H1 (cell line): ENCODE measurements at regions not wholly inside any gene's neighbourhood (a gene's known extent, or its start where the extent isn't known, plus 50 kb on each side); places are given as distances from the start of the nearest gene placed in this dataset.
A peak's percentile ranks its signal among the peaks of the same experiment; 100 is the strongest.

Source experiments
- CTCF ChIA-PET: fragments of 300-600 bp; sonication (Branson Sonifier 250); formaldehyde crosslinking; loops from one replicate; lab custom pipeline; 2021; ENCODE audit not compliant: partially characterized antibody; lab: Charles Lee
- POLR2A ChIA-PET: fragments of 300-600 bp; sonication (Branson Sonifier 250); formaldehyde crosslinking; loops from one replicate; lab custom pipeline; 2021; ENCODE audit warnings: inconsistent platforms; ENCODE audit not compliant: partially characterized antibody; lab: Charles Lee
- DNase-seq, 2 experiments: peaks; one replicate each; pipeline versions ENCODE4 v3.0.0 to v3.0.0-alpha.2; 2010 to 2022; ENCODE audit warnings: low spot score in 2 of 2, low read depth in 1 of 2, mixed read lengths in 1 of 2
- FAIRE-seq: peaks from 2 replicates; lab custom pipeline; 2011; peaks lifted over from hg19 to GRCh38; lab: Jason Lieb, UNC
- H2AFZ ChIP-seq: 2 replicates; pipeline ENCODE4 v1.8.1; 2012; ENCODE audit warnings: low read length, inconsistent platforms
- H2AK5ac ChIP-seq: 2 replicates; pipeline ENCODE4 v1.6.1; 2013; ENCODE audit warnings: low read depth, low read length
- H2BK120ac ChIP-seq: replicated peaks from 2 replicates; pipeline ENCODE3; 2013; ENCODE audit warnings: low read depth, low read length, inconsistent platforms
- H2BK12ac ChIP-seq: 2 replicates; pipeline ENCODE4 v1.6.1; 2013; ENCODE audit warnings: low read depth, low read length
- H2BK15ac ChIP-seq: 2 replicates; pipeline ENCODE4 v1.6.1; 2013; ENCODE audit warnings: low read length
- H2BK20ac ChIP-seq: 2 replicates; pipeline ENCODE4 v1.6.1; 2013; ENCODE audit warnings: low read length
- H2BK5ac ChIP-seq: 2 replicates; pipeline ENCODE4 v1.6.1; 2013; ENCODE audit warnings: low read depth, low read length
- H3K14ac ChIP-seq: 2 replicates; pipeline ENCODE4 v1.6.1; 2013; ENCODE audit warnings: inconsistent platforms; ENCODE audit not compliant: insufficient read length
- H3K18ac ChIP-seq: 2 replicates; pipeline ENCODE4 v1.6.1; 2013; ENCODE audit warnings: low read length; ENCODE audit errors: extremely low read depth
- H3K23ac ChIP-seq: 2 replicates; pipeline ENCODE4 v1.6.1; 2013; ENCODE audit warnings: inconsistent platforms; ENCODE audit not compliant: insufficient read length
- H3K23me2 ChIP-seq: 2 replicates; pipeline ENCODE4 v1.6.1; 2013; ENCODE audit warnings: low read depth, low read length
- H3K27ac ChIP-seq: 2 replicates; pipeline ENCODE4 v1.6.1; 2011; ENCODE audit warnings: low read depth, low read length, inconsistent platforms
- H3K27me3 ChIP-seq, 4 experiments: replicated peaks in 1 of 4; 1 replicate in 1 of 4; 2 replicates in 3 of 4; pipeline versions ENCODE4 v1.6.1 to v1.8.1; 2011 to 2013; ENCODE audit warnings: low read length in 3 of 4, mild to moderate bottlenecking in 3 of 4, inconsistent platforms in 2 of 4, mixed read lengths in 2 of 4, moderate library complexity in 1 of 4; ENCODE audit not compliant: control insufficient read depth in 3 of 4, insufficient read depth in 3 of 4; ENCODE audit errors: extremely low read depth in 1 of 4
- H3K36me3 ChIP-seq, 4 experiments: 2 replicates each; pipeline versions ENCODE4 v1.6.1 to v1.8.1; 2011 to 2013; ENCODE audit warnings: mild to moderate bottlenecking in 4 of 4, low read length in 3 of 4, moderate library complexity in 2 of 4, control low read depth in 1 of 4, inconsistent platforms in 1 of 4; ENCODE audit not compliant: insufficient read depth in 4 of 4, control insufficient read depth in 2 of 4
- H3K4ac ChIP-seq: replicated peaks from 2 replicates; pipeline ENCODE3; 2013; ENCODE audit warnings: low read length, low read depth, mixed read lengths, inconsistent platforms; ENCODE audit not compliant: insufficient read length
- H3K4me1 ChIP-seq, 4 experiments: replicated peaks in 1 of 4; 1 replicate in 1 of 4; 2 replicates in 3 of 4; pipeline versions ENCODE4 v1.6.1 to v1.8.1; 2011 to 2013; ENCODE audit warnings: low read length in 3 of 4, inconsistent platforms in 2 of 4, mixed read lengths in 1 of 4; ENCODE audit not compliant: insufficient read depth in 4 of 4, control insufficient read depth in 3 of 4
- H3K4me2 ChIP-seq, 2 experiments: 2 replicates each; pipeline versions ENCODE4 v1.6.1 to v1.8.1; 2011 to 2013; ENCODE audit warnings: low read depth in 2 of 2, low read length in 2 of 2, control low read depth in 1 of 2, inconsistent platforms in 1 of 2, mild to moderate bottlenecking in 1 of 2; ENCODE audit not compliant: insufficient read depth in 1 of 2
- H3K4me3 ChIP-seq, 4 experiments: fragments of 200-600, 300-600 bp in 1 of 4; sonication (generic), shearing (Covaris generic), sonication (Bioruptor Twin) in 1 of 4; 2 replicates each; pipeline versions ENCODE4 v1.5.1 to v1.8.1; 2011 to 2016; ENCODE audit warnings: low read length in 4 of 4, low read depth in 3 of 4, control low read depth in 2 of 4, inconsistent platforms in 2 of 4, mild to moderate bottlenecking in 2 of 4, mixed read lengths in 1 of 4, moderate library complexity in 1 of 4; ENCODE audit not compliant: insufficient read depth in 2 of 4; ENCODE audit errors: extremely low read depth in 1 of 4
- H3K56ac ChIP-seq: replicated peaks from 2 replicates; pipeline ENCODE3; 2013; ENCODE audit warnings: low read depth, mild to moderate bottlenecking, mixed read lengths, low read length, inconsistent platforms; ENCODE audit not compliant: insufficient read length
- H3K79me1 ChIP-seq: 2 replicates; pipeline ENCODE4 v1.6.1; 2013; ENCODE audit warnings: low read depth, low read length, control low read depth
- H3K79me2 ChIP-seq, 2 experiments: 2 replicates each; pipeline versions ENCODE4 v1.6.1 to v1.8.1; 2012 to 2013; ENCODE audit warnings: low read length in 2 of 2, mild to moderate bottlenecking in 2 of 2, inconsistent platforms in 1 of 2; ENCODE audit not compliant: insufficient read depth in 2 of 2, control insufficient read depth in 1 of 2
- H3K9ac ChIP-seq, 4 experiments: replicated peaks in 1 of 4; 1 replicate in 1 of 4; 2 replicates in 3 of 4; pipeline versions ENCODE4 v1.6.1 to v1.8.1; 2011 to 2013; ENCODE audit warnings: low read depth in 3 of 4, low read length in 3 of 4, control low read depth in 2 of 4, mild to moderate bottlenecking in 2 of 4, moderate library complexity in 2 of 4, inconsistent platforms in 1 of 4; ENCODE audit errors: extremely low read depth in 1 of 4
- H3K9me3 ChIP-seq, 2 experiments: 2 replicates each; pipeline versions ENCODE4 v1.6.1 to v1.8.1; 2012 to 2013; ENCODE audit warnings: mild to moderate bottlenecking in 2 of 2, moderate library complexity in 2 of 2, control low read depth in 1 of 2, inconsistent platforms in 1 of 2, low read depth in 1 of 2, low read length in 1 of 2, mixed read lengths in 1 of 2; ENCODE audit not compliant: insufficient read depth in 2 of 2
- H4K20me1 ChIP-seq, 2 experiments: replicated peaks in 1 of 2; 2 replicates each; pipeline versions ENCODE3 to v1.8.1; 2011 to 2013; ENCODE audit warnings: inconsistent platforms in 2 of 2, low read length in 2 of 2, mild to moderate bottlenecking in 1 of 2; ENCODE audit not compliant: insufficient read depth in 2 of 2, control insufficient read depth in 1 of 2
- H4K5ac ChIP-seq: 2 replicates; pipeline ENCODE4 v1.6.1; 2013; ENCODE audit warnings: low read length, low read depth, mixed read lengths, inconsistent platforms; ENCODE audit not compliant: insufficient read length
- H4K8ac ChIP-seq: 2 replicates; pipeline ENCODE4 v1.8.0; 2013; ENCODE audit warnings: mild to moderate bottlenecking, moderate library complexity, low read length, inconsistent platforms; ENCODE audit not compliant: insufficient read depth; ENCODE audit errors: extremely low read depth
- H4K91ac ChIP-seq: replicated peaks from 2 replicates; pipeline ENCODE3; 2013; ENCODE audit warnings: low read length, mixed read lengths, inconsistent platforms; ENCODE audit not compliant: insufficient read length
- CREB1 ChIP-seq: IDR thresholded peaks from 2 replicates; pipeline ENCODE4 v1.6.1; 2012; ENCODE audit warnings: inconsistent platforms
- E2F6 ChIP-seq: IDR thresholded peaks from 2 replicates; pipeline ENCODE4 v1.6.1; 2012; ENCODE audit warnings: inconsistent platforms
- HDAC6 ChIP-seq: IDR thresholded peaks from one replicate; pipeline ENCODE4 v1.7.1; 2012; ENCODE audit warnings: low read depth, mild to moderate bottlenecking, inconsistent platforms, low read length, moderate library complexity
- JUN ChIP-seq: IDR thresholded peaks from 2 replicates; pipeline ENCODE4 v1.6.1; 2011; ENCODE audit warnings: low read depth, mild to moderate bottlenecking, improper control_type of control experiment, low read length
- KDM4A ChIP-seq: IDR thresholded peaks from one replicate; pipeline ENCODE4 v1.7.1; 2012; ENCODE audit warnings: low read depth, mild to moderate bottlenecking, moderate library complexity, low read length, inconsistent platforms; ENCODE audit not compliant: severe bottlenecking
- POLR2AphosphoS5 ChIP-seq: IDR thresholded peaks from 2 replicates; pipeline ENCODE4 v1.6.1; 2011; ENCODE audit warnings: low read depth, low read length
- RXRA ChIP-seq: IDR thresholded peaks from 2 replicates; pipeline ENCODE4 v1.6.1; 2011; ENCODE audit warnings: low read depth, mild to moderate bottlenecking, low read length, moderate library complexity; ENCODE audit not compliant: insufficient read depth
- SP2 ChIP-seq: IDR thresholded peaks from 2 replicates; pipeline ENCODE4 v1.6.1; 2012; ENCODE audit warnings: mild to moderate bottlenecking, low read length, inconsistent platforms
- SRF ChIP-seq: IDR thresholded peaks from 2 replicates; pipeline ENCODE4 v1.6.1; 2011; ENCODE audit warnings: mild to moderate bottlenecking, low read depth, low read length, moderate library complexity
- WGBS, 2 experiments: shearing (Covaris generic) in 1 of 2; methylation state at CpG; one replicate each; pipeline versions ENCODE4 v1.1.6 to v1.1.7; 2013 to 2015; ENCODE audit warnings: low lambda C conversion rate in 2 of 2, mixed read lengths in 2 of 2, inconsistent platforms in 1 of 2, low coverage in 1 of 2, missing lambda C conversion rate in 1 of 2; ENCODE audit not compliant: insufficient replicate concordance in 2 of 2, insufficient coverage in 1 of 2, insufficient read length in 1 of 2; ENCODE audit errors: extremely low coverage in 1 of 2, missing lambda C conversion rate in 1 of 2; 5-methylcytosine and 5-hydroxymethylcytosine counted together
- TF ChIP-seq, protein P1 (sequence below): IDR thresholded peaks from 2 replicates; pipeline ENCODE4 v1.6.1; 2011; ENCODE audit warnings: low read length, improper control_type of control experiment

DNA sequence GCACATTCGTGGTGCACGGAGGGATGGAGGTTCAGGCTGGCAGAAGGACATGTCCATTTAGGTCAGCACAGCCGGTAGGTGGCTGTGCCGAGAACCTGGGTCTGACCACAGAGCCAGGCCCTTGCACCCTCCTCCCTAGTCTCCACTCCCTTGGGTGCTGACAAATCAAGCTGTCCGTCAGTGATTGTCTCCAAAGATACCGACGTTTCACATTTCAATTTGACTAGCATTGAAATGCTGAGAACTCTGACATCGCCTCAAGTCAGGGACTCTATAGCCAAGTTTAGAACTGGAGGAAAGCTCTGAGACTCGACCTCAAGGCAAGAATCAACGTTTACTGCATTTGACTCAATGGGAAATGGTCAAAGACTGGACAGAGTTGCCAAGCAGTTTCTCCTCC is 1321.1 kb downstream of the TBC1D22A start:
- no peaks in the 10 kb centered on the region for H3K36me3 ChIP-seq
- 0 out of 7 replicates have a peak, but pooled peaks cover 0 to 3% (median 1%) of the 10 kb centered on the region in 4 experiments for H3K27me3 ChIP-seq
- no peak overlapping the region for H4K5ac ChIP-seq
- H3K23ac ChIP-seq = no peak overlapping the region
- peaks cover 3% of the 10 kb centered on the region; the same call in 1 of the 2 replicates for H3K23me2 ChIP-seq
- 0 out of 2 replicates have a peak overlapping the region, but pooled peaks have one; percentile 18 for H2BK5ac ChIP-seq
- no peaks in the 10 kb centered on the region; the same call in 1 of the 2 replicates for H3K79me1 ChIP-seq
- H3K4me2 ChIP-seq = no peak overlapping the region
- peak overlapping the region; percentile 31; the same call in 1 of the 2 replicates for H2BK15ac ChIP-seq
- WGBS, 2 experiments = 89% methylated on average over 10 of the region's 10 CpGs; no CpG with 5 or more reads in 1 of the 2 experiments
- ChIA-PET CTCF (no interaction called here), POLR2A (no interaction called here)
- DNase-seq (no peak), FAIRE-seq (no peak)
- no peak overlapping the region for H3K56ac ChIP-seq
- no peak overlapping the region for H2BK120ac ChIP-seq
- peak overlapping the region; percentile 26 for H4K91ac ChIP-seq
- no peak overlapping the region for H3K4me3 ChIP-seq
- no peak overlapping the region for H3K18ac ChIP-seq
- H4K20me1 ChIP-seq = no peaks in the 10 kb centered on the region
- TF ChIP-seq, protein P1, sequence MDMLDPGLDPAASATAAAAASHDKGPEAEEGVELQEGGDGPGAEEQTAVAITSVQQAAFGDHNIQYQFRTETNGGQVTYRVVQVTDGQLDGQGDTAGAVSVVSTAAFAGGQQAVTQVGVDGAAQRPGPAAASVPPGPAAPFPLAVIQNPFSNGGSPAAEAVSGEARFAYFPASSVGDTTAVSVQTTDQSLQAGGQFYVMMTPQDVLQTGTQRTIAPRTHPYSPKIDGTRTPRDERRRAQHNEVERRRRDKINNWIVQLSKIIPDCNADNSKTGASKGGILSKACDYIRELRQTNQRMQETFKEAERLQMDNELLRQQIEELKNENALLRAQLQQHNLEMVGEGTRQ = no peak
- no peak for TF ChIP-seq KDM4A
- no peak for TF ChIP-seq RXRA
- no peak for TF ChIP-seq HDAC6
- no peak for TF ChIP-seq E2F6
- no peak for TF ChIP-seq CREB1
- no peak for TF ChIP-seq SRF
- TF ChIP-seq SP2 = no peak
- TF ChIP-seq POLR2AphosphoS5 = no peak
- TF ChIP-seq JUN = no peak
- H2AFZ ChIP-seq = 0 out of 2 replicates have a peak overlapping the region, but pooled peaks have one; percentile 44
- H3K9me3 ChIP-seq = no peaks in the 10 kb centered on the region
- H3K14ac ChIP-seq = no peak overlapping the region
- no peak overlapping the region for H3K9ac ChIP-seq
- 0 out of 2 replicates have a peak overlapping the region, but pooled peaks have one; percentile 10 for H2BK12ac ChIP-seq
- no peak overlapping the region for H2BK20ac ChIP-seq
- H4K8ac ChIP-seq = no peak overlapping the region
- H3K4ac ChIP-seq = no peak overlapping the region
- peaks cover 0 to 11% (median 2%) of the 10 kb centered on the region in 4 experiments; a peak in 1 of 7 replicates for H3K4me1 ChIP-seq
- H2AK5ac ChIP-seq = no peak overlapping the region
- no peak overlapping the region for H3K27ac ChIP-seq
- no peaks in the 10 kb centered on the region for H3K79me2 ChIP-seq
